ENCODE measurements at regions not wholly inside any gene's neighbourhood (a gene's known extent, or its start where the extent isn't known, plus 50 kb on each side); places are given as distances from the start of the nearest gene placed in this dataset.

GRCh38 chr7:16115374-16115773 is 306.0 kb downstream of the CRPPA start:
- ATAC-seq (no peak), DNase-seq (ENCODE audit: low read depth, low spot score) (no peak)
- Histone ChIP-seq H3K27me3 (ENCODE audit: control insufficient read depth, insufficient read depth, low read length) (no peaks in the 10 kb centered on the region), H3K4me3 (ENCODE audit: low read depth in 2 of 2, low read length in 2 of 2) (no peak overlapping the region), H3K36me3 (ENCODE audit: control insufficient read depth, insufficient read depth, low read length) (no peaks in the 10 kb centered on the region), H3K4me1 (ENCODE audit: control insufficient read depth, insufficient read depth, low read length) (no peaks in the 10 kb centered on the region), H3K9me3 (ENCODE audit: control insufficient read depth, insufficient read depth, low read depth, low read length) (0 out of 2 replicates have a peak, but pooled peaks cover 2% of the 10 kb centered on the region), H3K27ac (ENCODE audit: low read length) (no peak overlapping the region)
- intact Hi-C loops (cut with micrococcal nuclease; ENCODE audit: unreplicated experiment) (loop anchor here (10.0 kb wide), 1 partner anchor 449 kb away; no protein-coding TSS in a partner anchor), in situ Hi-C loops (cut with HindIII; ENCODE audit: low pct_unique_long_range_greater_than_20kb, low sequenced_read_pairs) (no loop called here)
- ChIA-PET POLR2A (no interaction called here), CTCF (no interaction called here)
- no peak for TF ChIP-seq SIN3A (IDR thresholded peaks at IDR 0.05; ENCODE audit: borderline replicate concordance, insufficient read depth, low read depth, low read length)
- no peak for TF ChIP-seq TCF7L2 (IDR thresholded peaks at IDR 0.05; ENCODE audit: low read depth, low read length)
- no peak for TF ChIP-seq CTCF (IDR thresholded peaks at IDR 0.05)
- no peak for TF ChIP-seq REST (IDR thresholded peaks at IDR 0.05; ENCODE audit: insufficient read depth in 1 of 2, low read depth in 2 of 2, low read length in 1 of 2)
- no peak for TF ChIP-seq POLR2AphosphoS5 (IDR thresholded peaks at IDR 0.05; ENCODE audit: low read depth, low read length)
- no TSS peak for BruUV-seq (replicated peaks)

- ATAC-seq (no peak), DNase-seq (ENCODE audit: low read depth, low spot score) (peak; percentile 17)
- TF ChIP-seq SIN3A (IDR thresholded peaks at IDR 0.05; ENCODE audit: borderline replicate concordance, insufficient read depth, low read depth, low read length) (no peak), POLR2AphosphoS5 (IDR thresholded peaks at IDR 0.05; ENCODE audit: low read depth, low read length) (no peak), CTCF (IDR thresholded peaks at IDR 0.05) (peak; percentile 48; the same call in 1 of the 2 replicates)
- no peaks in the 10 kb centered on the region for H3K4me1 ChIP-seq (ENCODE audit: control insufficient read depth, insufficient read depth, low read length)
- 0 out of 2 replicates have a peak, but pooled peaks cover 4% of the 10 kb centered on the region for H3K9me3 ChIP-seq (ENCODE audit: control insufficient read depth, insufficient read depth, low read depth, low read length)
- BruUV-seq (replicated peaks): no TSS peak
- intact Hi-C loops (cut with micrococcal nuclease; ENCODE audit: unreplicated experiment): loop anchor here (10.0 kb wide), 1 partner anchor 450 kb away; no protein-coding TSS in a partner anchor
- no peak overlapping the region for H3K4me3 ChIP-seq (ENCODE audit: low read depth in 2 of 2, low read length in 2 of 2)
- POLR2A ChIA-PET: no interaction called here
- no peaks in the 10 kb centered on the region for H3K27me3 ChIP-seq (ENCODE audit: control insufficient read depth, insufficient read depth, low read length)
- in situ Hi-C loops (cut with HindIII; ENCODE audit: low pct_unique_long_range_greater_than_20kb, low sequenced_read_pairs): no loop called here
- no peaks in the 10 kb centered on the region for H3K36me3 ChIP-seq (ENCODE audit: control insufficient read depth, insufficient read depth, low read length)
- H3K27ac ChIP-seq (ENCODE audit: low read length): no peak overlapping the region
- CTCF ChIA-PET: no interaction called here
Measured at GRCh38 chr7:16114633-16115032, 306.7 kb downstream of the CRPPA start.

All from Panc1 (cell line).